Gastrocnemius medialis (tissue), 4 donors: ENCODE measurements at regions not wholly inside any gene's neighbourhood (a gene's known extent, or its start where the extent isn't known, plus 50 kb on each side); places are given as distances from the start of the nearest gene placed in this dataset.

Experiments
- ATAC-seq, 2 donors: fragments of 150-250 bp; one replicate each; pipeline ENCODE4 v1.9.1; 2016
- DNase-seq, 2 donors: peaks; one replicate each; pipeline ENCODE4 v3.0.0-alpha.2; 2019
- H3K27ac ChIP-seq, 4 donors: fragments of 200-600 bp; sonication (generic); 1 replicate in 1 of 4; 2 replicates in 3 of 4; pipeline ENCODE4 v1.5.1; 2016 to 2018; ENCODE audit warnings: mild to moderate bottlenecking in 2 of 4, moderate library complexity in 1 of 4
- H3K27me3 ChIP-seq, 3 donors: fragments of 200-600 bp; sonication (generic) in 2 of 3; 1 replicate in 1 of 3; 2 replicates in 2 of 3; pipeline versions ENCODE4 v1.5.1 to v1.6.0; 2016 to 2019; ENCODE audit warnings: mild to moderate bottlenecking in 1 of 3, moderate library complexity in 1 of 3
- H3K36me3 ChIP-seq, 2 donors: fragments of 200-600 bp; sonication (generic) in 1 of 2; one replicate each; pipeline ENCODE4 v1.5.1; 2017 to 2018
- H3K4me1 ChIP-seq, 2 donors: fragments of 200-600 bp; sonication (generic) in 1 of 2; one replicate each; pipeline ENCODE4 v1.5.1; 2016 to 2017; ENCODE audit warnings: mild to moderate bottlenecking in 2 of 2
- H3K4me3 ChIP-seq, 4 donors: fragments of 200-600 bp; sonication (generic) in 3 of 4; 1 replicate in 1 of 4; 2 replicates in 3 of 4; pipeline ENCODE4 v1.5.1; 2016 to 2019; ENCODE audit warnings: mild to moderate bottlenecking in 2 of 4
- H3K9me3 ChIP-seq, 3 donors: fragments of 200-600 bp; sonication (generic) in 2 of 3; 1 replicate in 1 of 3; 2 replicates in 2 of 3; pipeline ENCODE4 v1.5.1; 2016 to 2019
- CTCF ChIP-seq, 5 experiments: fragments of 450-650 bp in 3 of 5; fragments of 200-600 bp in 2 of 5; sonication (generic) in 2 of 5; IDR thresholded peaks in 4 of 5; conservative IDR thresholded peaks in 1 of 5; 1 replicate in 4 of 5; 2 replicates in 1 of 5; pipeline ENCODE4 v1.5.1; 2016 to 2019; ENCODE audit warnings: antibody characterized with exemption in 5 of 5, mild to moderate bottlenecking in 3 of 5, moderate library complexity in 3 of 5
- POLR2A ChIP-seq, 2 donors: fragments of 450-650 bp; IDR thresholded peaks; one replicate each; pipeline ENCODE4 v1.6.1; 2017; ENCODE audit warnings: antibody characterized with exemption in 2 of 2, mild to moderate bottlenecking in 2 of 2, moderate library complexity in 2 of 2
- in situ Hi-C, 4 donors: fragments of 200-750 bp; cut with MboI; loops; one replicate each; pipeline versions ENCODE4 v1.15.0 to v1.8.0; 2017; ENCODE audit warnings: low sequenced_read_pairs in 4 of 4
- intact Hi-C: fragments of 100-400 bp; cut with DNase I; formaldehyde crosslinking; loops from one replicate; pipeline ENCODE4 v1.15.1; 2023; ENCODE audit warnings: low total_unique reads

GRCh38 chr12:75706786-75707605, 195.6 kb upstream of the KRR1 start:
- ATAC-seq: no peak
- in situ Hi-C loops (no loop called here), intact Hi-C loops (no loop called here)
- peaks cover 9 to 44% of the 10 kb centered on the region in 2 donors for H3K4me1 ChIP-seq
- DNase-seq: no peak
- no peak overlapping the region for H3K4me3 ChIP-seq
- H3K36me3 ChIP-seq: no peaks in the 10 kb centered on the region
- TF ChIP-seq POLR2A (IDR thresholded peaks at IDR 0.05) (no peak), CTCF (IDR thresholded peaks at IDR 0.05 in 4 of 5, conservative IDR thresholded peaks at IDR 0.05 in 1 of 5) (no peak)
- peak overlapping the region in 3 of 4 donors; percentile 27 to 58 (median 40) for H3K27ac ChIP-seq
- no peaks in the 10 kb centered on the region for H3K27me3 ChIP-seq
- no peaks in the 10 kb centered on the region for H3K9me3 ChIP-seq

- Histone ChIP-seq H3K27ac (peak overlapping the region in 3 of 4 donors; percentile 27 to 58 (median 40)), H3K4me3 (no peak overlapping the region), H3K4me1 (peaks cover 9 to 45% of the 10 kb centered on the region in 2 donors), H3K36me3 (no peaks in the 10 kb centered on the region), H3K27me3 (no peaks in the 10 kb centered on the region), H3K9me3 (no peaks in the 10 kb centered on the region)
- DNase-seq: peak in 1 of 2 donors; percentile 18
- in situ Hi-C loops: no loop called here
- ATAC-seq: peak in 1 of 2 donors; percentile 56
- intact Hi-C loops: no loop called here
- TF ChIP-seq POLR2A (IDR thresholded peaks at IDR 0.05): no peak
- TF ChIP-seq CTCF (IDR thresholded peaks at IDR 0.05 in 4 of 5, conservative IDR thresholded peaks at IDR 0.05 in 1 of 5): no peak
Measured at GRCh38 chr12:75705749-75706711, 194.6 kb upstream of the KRR1 start.

GRCh38 chr12:75704664-75705063, 193.3 kb upstream of the KRR1 start:
- DNase-seq (no peak), ATAC-seq (no peak)
- TF ChIP-seq POLR2A (IDR thresholded peaks at IDR 0.05) (no peak), CTCF (IDR thresholded peaks at IDR 0.05 in 4 of 5, conservative IDR thresholded peaks at IDR 0.05 in 1 of 5) (no peak)
- no peaks in the 10 kb centered on the region for H3K36me3 ChIP-seq
- no peaks in the 10 kb centered on the region for H3K27me3 ChIP-seq
- no peaks in the 10 kb centered on the region for H3K9me3 ChIP-seq
- in situ Hi-C loops (no loop called here), intact Hi-C loops (no loop called here)
- peak overlapping the region in 1 of 4 donors; percentile 6 for H3K27ac ChIP-seq
- no peak overlapping the region for H3K4me3 ChIP-seq
- H3K4me1 ChIP-seq: peaks cover 9 to 45% of the 10 kb centered on the region in 2 donors

GRCh38 chr12:75704208-75704607, 192.8 kb upstream of the KRR1 start:
- TF ChIP-seq CTCF (IDR thresholded peaks at IDR 0.05 in 4 of 5, conservative IDR thresholded peaks at IDR 0.05 in 1 of 5) (no peak), POLR2A (IDR thresholded peaks at IDR 0.05) (no peak)
- Histone ChIP-seq H3K27ac (no peak overlapping the region), H3K4me1 (peaks cover 9 to 45% of the 10 kb centered on the region in 2 donors), H3K9me3 (no peaks in the 10 kb centered on the region), H3K36me3 (no peaks in the 10 kb centered on the region), H3K4me3 (no peak overlapping the region), H3K27me3 (no peaks in the 10 kb centered on the region)
- DNase-seq (no peak), ATAC-seq (no peak)
- intact Hi-C loops (no loop called here), in situ Hi-C loops (no loop called here)
